ENCODE measurements at regions not wholly inside any gene's neighbourhood (a gene's known extent, or its start where the extent isn't known, plus 50 kb on each side); places are given as distances from the start of the nearest gene placed in this dataset.

GRCh38 chr12:108050696-108051095 lies 78.4 kb upstream of the WSCD2 start:
- TF ChIP-seq CTCF (IDR thresholded peaks at IDR 0.05; ENCODE audit: low read depth, low read length): no peak
- Histone ChIP-seq H3K4me3 (ENCODE audit: low read depth, low read length) (no peak overlapping the region), H3K27ac (ENCODE audit: low read depth, low read length) (no peak overlapping the region), H3K9me3 (ENCODE audit: control insufficient read depth, insufficient read depth, low read length) (no peaks in the 10 kb centered on the region), H3K27me3 (ENCODE audit: control insufficient read depth, insufficient read depth, low read length) (no peaks in the 10 kb centered on the region)
- CTCF ChIA-PET: no interaction called here
- POLR2A ChIA-PET: no interaction called here
- no peak for DNase-seq (ENCODE audit: low read depth, low spot score)

GRCh38 chr12:108052260-108052659 lies 76.8 kb upstream of the WSCD2 start:
- no peak for TF ChIP-seq CTCF (IDR thresholded peaks at IDR 0.05; ENCODE audit: low read depth, low read length)
- Histone ChIP-seq H3K27me3 (ENCODE audit: control insufficient read depth, insufficient read depth, low read length) (no peaks in the 10 kb centered on the region), H3K27ac (ENCODE audit: low read depth, low read length) (no peak overlapping the region), H3K9me3 (ENCODE audit: control insufficient read depth, insufficient read depth, low read length) (no peaks in the 10 kb centered on the region), H3K4me3 (ENCODE audit: low read depth, low read length) (no peak overlapping the region)
- POLR2A ChIA-PET: no interaction called here
- CTCF ChIA-PET: no interaction called here
- DNase-seq (ENCODE audit: low read depth, low spot score): no peak

DNA sequence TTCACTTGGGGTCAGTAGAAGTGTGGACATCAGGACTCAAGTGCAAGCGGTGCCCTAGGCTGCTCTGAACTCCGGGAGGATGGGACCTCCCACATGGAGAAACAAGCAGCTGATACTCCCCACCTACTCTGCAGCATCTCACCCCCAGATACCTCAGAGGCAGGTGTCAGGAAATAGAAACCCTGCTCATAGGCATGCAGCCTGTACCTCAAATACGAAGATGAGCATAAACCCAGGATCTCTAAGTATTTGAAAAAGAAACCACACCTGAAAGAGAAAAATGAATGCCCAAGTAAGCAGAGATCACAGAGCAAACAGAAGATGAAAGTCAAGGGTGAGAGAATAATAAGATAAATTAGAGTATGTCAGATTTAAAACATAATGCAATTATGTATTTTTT lies 75.6 kb upstream of the WSCD2 start:
- no peak for TF ChIP-seq CTCF (IDR thresholded peaks at IDR 0.05; ENCODE audit: low read depth, low read length)
- DNase-seq (ENCODE audit: low read depth, low spot score): no peak
- ChIA-PET POLR2A (no interaction called here), CTCF (no interaction called here)
- Histone ChIP-seq H3K4me3 (ENCODE audit: low read depth, low read length) (no peak overlapping the region), H3K27ac (ENCODE audit: low read depth, low read length) (no peak overlapping the region), H3K9me3 (ENCODE audit: control insufficient read depth, insufficient read depth, low read length) (no peaks in the 10 kb centered on the region), H3K27me3 (ENCODE audit: control insufficient read depth, insufficient read depth, low read length) (no peaks in the 10 kb centered on the region)

DNA sequence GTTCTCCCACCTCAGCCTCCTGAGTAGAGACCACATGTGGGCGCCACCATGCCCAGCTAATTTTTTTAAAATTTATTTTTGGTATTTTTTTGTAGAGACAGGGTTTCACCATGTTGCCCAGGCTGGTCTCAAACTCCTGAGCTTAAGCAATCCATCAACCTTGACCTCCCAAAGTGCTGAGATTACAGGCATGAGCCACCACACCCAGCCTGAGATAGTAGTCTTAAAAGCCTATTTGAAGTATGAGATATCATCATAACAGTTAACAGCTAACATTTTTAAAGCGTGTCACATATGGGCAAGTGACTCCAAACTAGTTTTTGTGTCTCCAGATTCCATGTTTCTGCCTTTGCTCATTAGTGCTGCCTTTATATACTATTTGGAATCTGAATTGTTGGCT lies 74.6 kb upstream of the WSCD2 start:
- ChIA-PET POLR2A (no interaction called here), CTCF (no interaction called here)
- DNase-seq (ENCODE audit: low read depth, low spot score): no peak
- no peak overlapping the region for H3K4me3 ChIP-seq (ENCODE audit: low read depth, low read length)
- H3K9me3 ChIP-seq (ENCODE audit: control insufficient read depth, insufficient read depth, low read length): no peaks in the 10 kb centered on the region
- TF ChIP-seq CTCF (IDR thresholded peaks at IDR 0.05; ENCODE audit: low read depth, low read length): no peak
- no peak overlapping the region for H3K27ac ChIP-seq (ENCODE audit: low read depth, low read length)
- no peaks in the 10 kb centered on the region for H3K27me3 ChIP-seq (ENCODE audit: control insufficient read depth, insufficient read depth, low read length)

DNA sequence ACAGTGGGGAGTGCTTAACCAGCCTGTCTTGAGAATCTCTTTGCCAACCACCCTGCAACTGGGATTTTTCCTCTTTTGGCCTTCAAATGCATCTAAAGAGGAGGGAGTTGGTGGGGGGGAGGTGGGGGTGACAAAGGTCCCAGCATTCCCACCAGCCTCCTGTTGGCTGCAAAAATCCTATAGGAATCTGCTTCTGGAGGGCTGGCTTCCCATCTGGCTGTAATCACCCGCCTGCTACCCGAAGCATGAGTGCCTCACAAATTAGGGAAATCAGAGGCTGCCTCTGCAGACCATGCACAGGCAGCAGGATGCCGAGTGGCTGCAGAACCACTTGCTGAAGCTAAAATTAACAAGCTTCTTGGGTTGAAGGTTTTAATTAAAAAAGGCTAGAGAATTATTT lies 73.9 kb upstream of the WSCD2 start:
- Histone ChIP-seq H3K27ac (ENCODE audit: low read depth, low read length) (no peak overlapping the region), H3K4me3 (ENCODE audit: low read depth, low read length) (no peak overlapping the region), H3K27me3 (ENCODE audit: control insufficient read depth, insufficient read depth, low read length) (no peaks in the 10 kb centered on the region), H3K9me3 (ENCODE audit: control insufficient read depth, insufficient read depth, low read length) (no peaks in the 10 kb centered on the region)
- ChIA-PET CTCF (no interaction called here), POLR2A (no interaction called here)
- TF ChIP-seq CTCF (IDR thresholded peaks at IDR 0.05; ENCODE audit: low read depth, low read length): no peak
- no peak for DNase-seq (ENCODE audit: low read depth, low spot score)

Measured in AG04450 (cell line).